Activated CD4-positive, alpha-beta T cell treated with anti-CD3 and anti-CD28 coated beads, Interleukin-2, amount 50 U/mL, for 16 hours (primary cell): ENCODE measurements at regions not wholly inside any gene's neighbourhood (a gene's known extent, or its start where the extent isn't known, plus 50 kb on each side); places are given as distances from the start of the nearest gene placed in this dataset.
"Not testable (repeated sequence)": the region's sequence is repeated elsewhere in the genome, so short reads cannot be mapped to it uniquely, and the experiment has no call there.

Experiments used
- DNase-seq: peaks from one replicate; pipeline ENCODE4 v3.0.0-alpha.2; 2020

- peak; percentile 13 for DNase-seq
These were observed 58.0 kb downstream of the CGGBP1 start for GRCh38 chr3:88000853-88001252.

GRCh38 chr3:87997966-87998365 lies 60.8 kb downstream of the CGGBP1 start:
- no peak for DNase-seq

- peak; percentile 75 for DNase-seq
These were observed 61.5 kb downstream of the CGGBP1 start for GRCh38 chr3:87997298-87997697.

- DNase-seq: no peak
These were observed 61.9 kb downstream of the CGGBP1 start for GRCh38 chr3:87996882-87997281.

GRCh38 chr3:87993566-87993965 lies 65.2 kb downstream of the CGGBP1 start:
- DNase-seq: no peak

GRCh38 chr3:87987952-87988351 lies 70.9 kb downstream of the CGGBP1 start:
- DNase-seq: no peak

GRCh38 chr3:87982421-87982820 lies 76.4 kb downstream of the CGGBP1 start:
- no peak for DNase-seq

GRCh38 chr3:87979527-87979926 lies 79.3 kb downstream of the CGGBP1 start:
- DNase-seq: no peak

- DNase-seq: no peak
These were observed 81.0 kb downstream of the CGGBP1 start for GRCh38 chr3:87977765-87978164.

GRCh38 chr3:87975716-87976115 lies 83.1 kb downstream of the CGGBP1 start:
- DNase-seq: no peak

- DNase-seq: no peak
These were observed 84.9 kb downstream of the CGGBP1 start for GRCh38 chr3:87973906-87974305.

- no peak for DNase-seq
These were observed 89.2 kb downstream of the CGGBP1 start for GRCh38 chr3:87969620-87970019.

GRCh38 chr3:87968668-87969067 lies 90.1 kb downstream of the CGGBP1 start:
- no peak for DNase-seq

GRCh38 chr3:87958289-87958688 lies 100.5 kb downstream of the CGGBP1 start:
- DNase-seq: no peak

GRCh38 chr3:87957575-87957974 lies 101.2 kb downstream of the CGGBP1 start:
- DNase-seq: no peak

GRCh38 chr3:87949879-87950208 lies 109.0 kb downstream of the CGGBP1 start:
- no peak for DNase-seq

GRCh38 chr3:87949189-87949878 lies 109.5 kb downstream of the CGGBP1 start:
- DNase-seq: no peak

GRCh38 chr3:87946007-87946406 lies 112.8 kb downstream of the CGGBP1 start:
- not testable (repeated sequence) for DNase-seq

GRCh38 chr3:87942256-87942655 lies 116.5 kb downstream of the CGGBP1 start:
- not testable (repeated sequence) for DNase-seq

- no peak for DNase-seq
These were observed 134.3 kb downstream of the CGGBP1 start for GRCh38 chr3:87924485-87924884.

GRCh38 chr3:87920549-87920948 lies 138.3 kb downstream of the CGGBP1 start:
- no peak for DNase-seq

- no peak for DNase-seq
These were observed 157.7 kb downstream of the CGGBP1 start for GRCh38 chr3:87901141-87901540.

GRCh38 chr3:87900061-87900460 lies 158.7 kb downstream of the CGGBP1 start:
- DNase-seq: peak; percentile 1

- DNase-seq: no peak
These were observed 159.8 kb downstream of the CGGBP1 start for GRCh38 chr3:87898971-87899370.

GRCh38 chr3:87895983-87896382 lies 162.8 kb downstream of the CGGBP1 start:
- DNase-seq: no peak

GRCh38 chr3:87873136-87873535 lies 185.7 kb downstream of the CGGBP1 start:
- DNase-seq: no peak
